Activated T-helper 2 cell treated with anti-CD3 and anti-CD28 coated beads, Interferon-gamma antibody, Interleukin-2, Interleukin-4, amounts not matched to agents 10 μg/mL and 5 μg/mL and 100 μg/mL, durations not matched to agents 14 hours and 24 hours and 36 hours (primary cell): ENCODE measurements at regions not wholly inside any gene's neighbourhood (a gene's known extent, or its start where the extent isn't known, plus 50 kb on each side); places are given as distances from the start of the nearest gene placed in this dataset.
"Not testable (repeated sequence)": the region's sequence is repeated elsewhere in the genome, so short reads cannot be mapped to it uniquely, and the experiment has no call there.

ENCODE experiments used
- DNase-seq: peaks from one replicate; pipeline ENCODE4 v3.0.0; 2021; ENCODE audit warnings: low spot score
- H3K27ac Mint-ChIP-seq: one replicate; pipeline ENCODE4 v1.8.0; 2021; ENCODE audit warnings: mixed read lengths
- H3K27me3 Mint-ChIP-seq: one replicate; pipeline ENCODE4 v1.8.0; 2021; ENCODE audit warnings: low read depth, mixed read lengths
- H3K36me3 Mint-ChIP-seq: one replicate; pipeline ENCODE4 v1.8.0; 2021; ENCODE audit warnings: low read depth, mixed read lengths
- H3K4me1 Mint-ChIP-seq: one replicate; pipeline ENCODE4 v1.8.0; 2021; ENCODE audit warnings: low read depth, mixed read lengths
- H3K4me3 Mint-ChIP-seq: one replicate; pipeline ENCODE4 v1.8.0; 2021; ENCODE audit warnings: low read depth, mild to moderate bottlenecking, moderate library complexity, mixed read lengths
- H3K9me3 Mint-ChIP-seq: one replicate; pipeline ENCODE4 v1.8.0; 2021; ENCODE audit warnings: mixed read lengths
- intact Hi-C: fragments of 100-400 bp; cut with micrococcal nuclease; formaldehyde crosslinking; loops from one replicate; pipeline ENCODE4 v1.15.1; 2023

DNA sequence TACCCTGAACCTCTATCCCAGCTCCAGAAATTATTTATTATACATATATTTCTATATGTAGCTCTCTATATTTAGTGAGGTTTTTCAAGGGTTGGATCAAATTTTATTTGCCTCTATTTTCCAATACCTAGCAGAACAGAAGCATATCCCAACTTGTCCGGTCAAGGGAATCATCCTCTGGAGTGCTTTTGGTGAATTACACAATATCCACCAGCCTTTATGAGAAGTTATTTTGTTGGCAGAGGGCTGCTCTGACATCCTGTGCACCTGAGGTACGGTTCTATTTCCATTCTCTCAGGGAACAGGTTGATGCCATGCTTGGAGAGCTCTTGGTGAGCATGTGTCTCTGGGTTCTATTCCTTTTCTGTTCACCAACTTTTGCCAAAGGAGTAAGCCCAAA lies 1056.4 kb downstream of the GALC start:
- peaks cover 14% of the 10 kb centered on the region for H3K9me3 Mint-ChIP-seq
- no peak overlapping the region for H3K27ac Mint-ChIP-seq
- H3K4me1 Mint-ChIP-seq = no peaks in the 10 kb centered on the region
- H3K36me3 Mint-ChIP-seq = no peaks in the 10 kb centered on the region
- intact Hi-C loops = no loop called here
- no peaks in the 10 kb centered on the region for H3K27me3 Mint-ChIP-seq
- no peak for DNase-seq
- no peak overlapping the region for H3K4me3 Mint-ChIP-seq

DNA sequence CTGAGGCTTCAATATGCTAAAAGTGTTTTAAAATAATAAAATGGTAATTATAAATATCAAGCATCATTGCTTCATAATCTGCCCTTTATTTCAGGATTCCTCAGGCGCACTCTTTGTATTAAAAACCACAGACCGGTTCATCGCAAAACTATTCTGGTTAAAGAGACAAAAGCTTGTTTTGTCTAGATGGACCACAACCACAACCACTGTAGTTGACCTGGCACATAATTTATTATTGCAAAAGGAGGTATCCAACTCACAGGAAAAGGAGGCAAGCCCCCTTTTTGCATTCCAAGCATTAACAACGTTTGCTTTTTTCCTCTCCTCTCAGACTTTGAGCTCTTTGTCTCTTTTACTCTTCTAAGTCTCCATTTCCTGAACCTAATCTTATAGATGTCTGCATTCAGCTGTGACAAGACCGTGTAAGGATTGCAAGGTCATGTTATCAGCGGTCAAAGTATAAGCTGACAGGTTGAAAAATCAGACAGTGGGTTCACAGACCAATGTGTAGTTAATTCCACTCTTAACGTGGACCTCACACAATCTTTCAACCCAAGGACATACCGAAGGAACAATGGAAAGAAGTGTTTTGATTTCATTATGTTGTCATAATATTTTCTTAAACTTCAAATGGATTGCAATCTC lies 1057.6 kb downstream of the GALC start:
- H3K27ac Mint-ChIP-seq = no peak overlapping the region
- H3K36me3 Mint-ChIP-seq = no peaks in the 10 kb centered on the region
- H3K27me3 Mint-ChIP-seq = no peaks in the 10 kb centered on the region
- H3K9me3 Mint-ChIP-seq = peaks cover 14% of the 10 kb centered on the region
- DNase-seq = no peak
- H3K4me1 Mint-ChIP-seq = no peaks in the 10 kb centered on the region
- no peak overlapping the region for H3K4me3 Mint-ChIP-seq
- intact Hi-C loops = no loop called here

DNA sequence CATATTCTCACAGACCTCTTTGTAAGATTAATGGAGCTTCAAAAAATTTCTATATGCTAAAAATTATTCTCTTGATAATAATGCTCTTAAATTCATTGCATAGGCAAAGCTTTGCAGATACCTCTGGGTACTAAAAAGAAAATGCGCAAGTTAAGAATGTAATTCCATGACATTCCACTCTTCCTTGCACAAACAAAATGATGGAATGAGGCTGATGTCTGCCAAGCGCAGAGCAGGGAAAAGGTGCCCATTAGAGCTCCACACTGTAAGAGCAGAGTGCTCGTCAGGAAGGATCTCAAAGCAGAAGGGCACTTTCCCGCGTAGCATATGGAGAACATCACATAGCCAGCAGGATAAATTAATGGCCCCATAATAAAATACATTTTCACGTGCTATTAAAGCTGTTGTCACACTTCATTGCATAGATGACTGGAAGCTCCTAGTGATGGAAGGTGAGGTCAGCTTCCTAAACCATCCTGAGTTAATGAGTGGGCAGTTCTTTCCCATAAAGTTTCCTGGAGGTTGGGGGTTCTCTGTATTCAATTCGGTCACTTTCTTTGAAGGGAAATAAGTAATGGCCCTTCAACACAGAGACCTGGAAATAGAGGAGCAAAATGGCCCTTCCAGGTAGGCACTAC lies 1058.9 kb downstream of the GALC start:
- Mint-ChIP-seq H3K36me3 (no peaks in the 10 kb centered on the region), H3K27me3 (no peaks in the 10 kb centered on the region), H3K4me3 (no peak overlapping the region), H3K9me3 (peaks cover 13% of the 10 kb centered on the region), H3K4me1 (no peaks in the 10 kb centered on the region), H3K27ac (no peak overlapping the region)
- intact Hi-C loops = no loop called here
- DNase-seq = no peak

DNA sequence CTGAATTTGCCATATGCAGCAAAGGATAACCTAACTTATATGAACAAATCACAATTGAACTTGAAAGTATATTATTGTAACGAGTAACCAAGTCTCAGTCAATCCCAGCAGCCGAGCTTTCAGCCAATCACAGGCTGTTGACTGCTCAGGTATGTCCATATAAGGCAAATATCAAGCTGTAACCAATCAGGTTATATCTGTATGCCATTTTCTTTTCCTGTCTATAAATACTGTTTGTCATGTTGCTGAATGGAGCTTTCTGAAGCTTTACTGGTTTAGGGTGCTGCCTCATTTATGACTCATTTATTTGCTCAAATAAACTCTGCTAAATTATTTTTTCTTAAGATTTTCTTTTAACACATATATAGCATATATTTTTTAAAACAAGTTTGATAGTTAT lies 1059.5 kb downstream of the GALC start:
- intact Hi-C loops = no loop called here
- Mint-ChIP-seq H3K9me3 (peaks cover 12% of the 10 kb centered on the region), H3K36me3 (no peaks in the 10 kb centered on the region), H3K4me1 (no peaks in the 10 kb centered on the region), H3K27me3 (no peaks in the 10 kb centered on the region), H3K27ac (no peak overlapping the region), H3K4me3 (no peak overlapping the region)
- no peak for DNase-seq

DNA sequence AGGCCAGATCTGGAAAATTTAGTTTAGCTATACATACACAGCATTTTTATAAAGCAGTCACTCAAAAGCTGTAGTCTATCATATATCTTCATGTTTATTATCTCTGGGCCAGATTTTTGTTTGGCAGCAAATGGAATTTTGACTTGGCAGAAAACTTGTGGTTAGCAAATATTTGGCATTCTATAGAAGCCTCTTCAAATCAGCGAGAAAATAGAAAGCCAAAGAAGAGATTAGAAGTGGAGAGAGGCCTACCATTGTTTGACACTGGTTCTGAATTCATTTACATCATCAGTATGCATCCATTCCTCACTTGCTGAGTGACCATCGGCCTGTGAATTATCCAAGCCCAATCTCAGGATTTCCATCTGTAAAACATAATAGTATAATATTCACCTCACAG lies 1077.6 kb downstream of the GALC start:
- H3K36me3 Mint-ChIP-seq = no peaks in the 10 kb centered on the region
- H3K4me1 Mint-ChIP-seq = no peaks in the 10 kb centered on the region
- H3K27ac Mint-ChIP-seq = no peak overlapping the region
- no peak overlapping the region for H3K4me3 Mint-ChIP-seq
- intact Hi-C loops = no loop called here
- no peak for DNase-seq
- H3K9me3 Mint-ChIP-seq = no peaks in the 10 kb centered on the region
- H3K27me3 Mint-ChIP-seq = no peaks in the 10 kb centered on the region

DNA sequence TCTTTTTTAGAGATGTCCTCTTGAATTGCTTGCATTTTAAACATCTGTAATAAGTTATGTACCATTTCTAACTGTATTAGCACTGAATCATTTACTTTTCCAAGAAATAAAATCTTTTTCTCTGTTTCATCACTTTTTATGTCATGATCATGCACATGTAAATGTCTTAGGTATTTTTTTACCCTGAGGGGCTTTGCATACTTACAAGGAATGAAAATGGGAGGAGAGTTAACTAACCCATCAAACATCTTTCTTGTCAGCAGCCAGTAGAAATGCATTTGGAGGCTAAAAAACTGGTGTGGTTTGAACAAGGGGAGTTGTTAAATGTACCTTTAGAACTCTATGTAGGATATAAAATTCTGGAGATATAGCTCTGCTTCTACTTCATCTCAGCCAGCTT lies 1080.3 kb downstream of the GALC start:
- no peaks in the 10 kb centered on the region for H3K9me3 Mint-ChIP-seq
- H3K4me1 Mint-ChIP-seq = no peaks in the 10 kb centered on the region
- H3K36me3 Mint-ChIP-seq = no peaks in the 10 kb centered on the region
- H3K27me3 Mint-ChIP-seq = no peaks in the 10 kb centered on the region
- H3K27ac Mint-ChIP-seq = no peak overlapping the region
- intact Hi-C loops = no loop called here
- no peak overlapping the region for H3K4me3 Mint-ChIP-seq
- DNase-seq = no peak

DNA sequence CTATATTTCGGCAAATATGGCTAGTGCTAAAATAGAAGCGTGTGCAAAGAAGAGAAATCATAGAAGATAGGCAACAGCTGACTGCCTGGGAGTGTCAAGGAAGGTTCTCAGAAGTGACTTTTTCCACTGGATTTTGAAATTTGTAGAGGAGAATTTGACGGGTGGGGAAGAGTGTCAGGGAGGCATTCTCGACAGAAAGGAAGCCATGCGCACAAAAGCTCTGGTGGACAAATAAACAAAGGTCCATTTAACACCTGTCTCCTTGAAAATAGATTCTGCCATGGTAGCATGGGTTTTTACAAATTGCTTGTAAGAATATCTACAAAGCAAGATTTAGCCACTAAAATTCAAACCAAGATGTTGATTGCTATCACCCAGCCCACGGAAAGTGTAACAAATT lies 1081.5 kb downstream of the GALC start:
- DNase-seq = no peak
- H3K36me3 Mint-ChIP-seq = no peaks in the 10 kb centered on the region
- intact Hi-C loops = no loop called here
- H3K4me3 Mint-ChIP-seq = no peak overlapping the region
- H3K27me3 Mint-ChIP-seq = no peaks in the 10 kb centered on the region
- no peak overlapping the region for H3K27ac Mint-ChIP-seq
- H3K9me3 Mint-ChIP-seq = no peaks in the 10 kb centered on the region
- H3K4me1 Mint-ChIP-seq = no peaks in the 10 kb centered on the region

DNA sequence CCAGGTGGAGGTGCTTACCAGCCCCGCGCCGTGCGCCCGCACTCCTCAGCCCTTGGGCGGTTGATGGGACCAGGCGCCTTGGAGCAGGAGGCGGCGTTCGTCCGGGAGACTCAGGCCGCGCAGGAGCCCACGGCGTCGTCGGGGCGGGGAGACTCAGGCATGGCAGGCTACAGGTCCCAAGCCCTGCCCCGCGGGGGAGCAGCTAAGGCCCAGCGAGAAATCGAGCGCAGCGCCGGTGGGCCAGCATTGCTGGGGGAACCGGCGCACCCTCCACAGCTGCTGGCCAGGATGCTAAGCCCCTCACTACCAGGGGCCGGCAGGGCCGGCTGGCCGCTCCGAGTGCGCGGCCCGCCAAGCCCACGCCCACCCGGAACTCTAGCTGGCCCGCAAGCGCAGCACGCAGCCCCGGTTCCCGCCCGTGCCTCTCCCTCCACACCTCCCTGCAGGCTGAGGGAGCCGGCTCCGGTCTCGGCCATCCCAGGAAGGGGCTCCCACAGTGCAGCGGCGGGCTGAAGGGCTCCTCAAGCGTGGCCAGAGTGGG lies 1087.5 kb downstream of the GALC start:
- H3K36me3 Mint-ChIP-seq, H3K4me3 Mint-ChIP-seq, H3K9me3 Mint-ChIP-seq, H3K4me1 Mint-ChIP-seq, DNase-seq, intact Hi-C loops, H3K27me3 Mint-ChIP-seq, H3K27ac Mint-ChIP-seq: not testable (repeated sequence)

DNA sequence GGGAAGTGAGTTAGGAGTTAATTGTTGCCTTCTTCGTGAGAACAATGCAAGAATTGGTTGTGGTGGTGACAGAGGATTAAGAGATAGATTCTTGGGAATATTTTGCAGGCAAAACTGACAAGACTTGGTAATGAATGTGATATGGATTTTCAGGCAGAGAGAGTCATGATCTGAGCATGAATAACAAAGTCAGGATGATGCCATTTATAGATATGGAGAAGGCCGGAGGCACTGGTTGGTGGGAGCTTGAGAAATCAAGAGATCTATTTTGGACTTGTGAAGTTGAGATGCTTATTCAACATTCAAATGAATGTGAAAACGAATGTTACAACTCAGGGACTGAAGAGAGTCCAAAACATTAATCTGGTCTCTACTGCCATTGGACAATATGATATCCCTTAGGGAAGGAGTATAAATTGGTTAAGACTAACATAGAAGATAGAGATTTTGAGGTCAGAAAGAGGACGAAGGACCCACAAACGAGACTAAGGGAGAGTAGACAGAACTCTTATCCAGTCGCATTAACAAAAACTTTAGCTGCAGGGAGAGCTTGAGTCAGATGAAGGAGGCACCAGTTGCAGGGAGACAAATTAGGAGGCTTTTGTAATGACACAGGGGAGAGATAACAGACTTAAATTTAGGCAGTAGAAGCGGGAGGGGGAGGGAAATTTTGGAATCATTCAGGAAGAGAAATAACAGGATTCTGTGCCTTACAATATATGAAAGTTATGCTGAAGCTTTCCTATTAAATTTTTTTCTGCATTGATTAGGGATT lies 1090.6 kb downstream of the GALC start:
- Mint-ChIP-seq H3K9me3 (no peaks in the 10 kb centered on the region), H3K36me3 (no peaks in the 10 kb centered on the region), H3K27ac (no peak overlapping the region), H3K4me1 (no peaks in the 10 kb centered on the region), H3K4me3 (no peak overlapping the region), H3K27me3 (no peaks in the 10 kb centered on the region)
- intact Hi-C loops = no loop called here
- no peak for DNase-seq

DNA sequence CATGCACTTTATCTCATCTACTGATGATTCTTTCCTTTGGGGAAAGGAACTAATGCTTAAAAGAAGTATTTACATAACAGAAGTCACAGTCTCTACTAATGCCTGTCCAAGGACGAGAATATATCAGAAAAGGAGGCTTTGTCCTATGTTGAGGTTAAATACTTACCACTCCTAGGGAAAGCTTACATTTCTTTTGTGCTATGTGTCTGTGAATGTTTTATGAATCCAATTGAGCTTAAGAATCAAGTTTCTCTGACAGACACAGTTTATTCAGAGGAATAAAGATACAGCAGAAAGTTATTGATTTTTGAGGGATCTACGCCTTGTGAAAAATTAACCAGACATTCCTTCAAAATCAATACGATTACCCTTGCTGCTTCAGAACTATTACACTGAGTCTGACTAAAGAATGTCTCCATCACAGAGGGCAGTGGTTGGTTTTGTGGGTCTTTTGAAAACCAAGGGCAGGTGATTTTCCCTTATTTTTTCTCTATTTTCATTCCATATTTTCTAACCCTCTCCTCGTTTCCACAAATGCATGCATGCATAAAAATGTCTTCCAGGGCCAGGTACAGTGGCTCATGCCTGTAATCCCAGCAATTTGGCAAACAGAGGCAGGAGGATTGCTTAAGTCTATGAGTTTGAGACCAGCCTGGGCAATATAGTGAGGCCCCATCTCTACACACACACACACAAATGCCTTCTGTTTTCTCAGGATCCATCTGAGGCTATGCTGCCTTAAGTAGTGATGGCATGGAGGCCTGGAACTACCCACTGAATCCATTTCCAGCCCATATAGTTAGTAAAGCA lies 1095.1 kb downstream of the GALC start:
- DNase-seq = no peak
- H3K27me3 Mint-ChIP-seq = no peaks in the 10 kb centered on the region

DNA sequence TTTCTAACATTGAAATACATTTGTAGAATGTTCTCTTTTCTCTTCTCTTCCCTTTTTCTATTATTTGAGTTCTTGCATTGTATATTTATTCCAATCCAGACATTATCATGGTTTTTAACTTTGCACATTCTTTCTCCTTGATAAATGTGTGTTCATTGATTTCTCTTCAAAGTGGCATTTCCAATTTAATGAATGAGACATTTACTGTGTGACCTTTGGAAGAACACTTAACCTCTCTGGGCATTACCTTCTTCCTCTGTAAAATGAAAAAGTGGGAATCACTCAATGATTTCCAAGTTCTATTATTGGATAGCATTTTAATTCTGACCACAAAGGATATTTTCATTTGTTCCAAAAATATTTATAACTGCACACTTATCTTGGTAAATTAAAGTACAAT lies 1095.8 kb downstream of the GALC start:
- H3K27me3 Mint-ChIP-seq = no peaks in the 10 kb centered on the region
- H3K4me1 Mint-ChIP-seq = no peaks in the 10 kb centered on the region
- H3K4me3 Mint-ChIP-seq = no peak overlapping the region
- H3K27ac Mint-ChIP-seq = no peak overlapping the region
- intact Hi-C loops = no loop called here
- no peaks in the 10 kb centered on the region for H3K36me3 Mint-ChIP-seq
- no peaks in the 10 kb centered on the region for H3K9me3 Mint-ChIP-seq
- no peak for DNase-seq

More for the DNA sequence above, 1095.1 kb downstream of the GALC start:
- Mint-ChIP-seq H3K27ac (no peak overlapping the region), H3K4me1 (no peaks in the 10 kb centered on the region), H3K36me3 (no peaks in the 10 kb centered on the region), H3K4me3 (no peak overlapping the region), H3K9me3 (no peaks in the 10 kb centered on the region)
- intact Hi-C loops = no loop called here

DNA sequence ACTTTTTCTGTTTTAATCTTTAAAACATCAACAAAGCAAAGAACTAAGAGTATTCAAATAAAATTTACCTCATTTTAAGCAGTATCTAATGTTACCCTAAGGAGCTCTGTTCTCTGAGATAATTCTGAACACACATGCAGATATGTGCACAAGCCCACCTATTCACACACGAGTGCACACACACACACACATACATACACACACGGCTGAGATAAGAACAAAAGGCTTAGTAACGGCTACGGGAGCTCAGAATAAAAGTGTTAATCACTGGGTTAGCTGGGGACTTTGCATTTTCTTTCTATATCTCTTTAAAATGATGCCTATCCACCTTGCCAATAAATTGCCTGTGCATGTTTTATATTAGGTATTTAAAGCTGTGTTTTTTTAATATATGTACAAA lies 1096.3 kb downstream of the GALC start:
- Mint-ChIP-seq H3K9me3 (no peaks in the 10 kb centered on the region), H3K4me1 (no peaks in the 10 kb centered on the region), H3K27ac (no peak overlapping the region), H3K36me3 (no peaks in the 10 kb centered on the region), H3K4me3 (no peak overlapping the region), H3K27me3 (no peaks in the 10 kb centered on the region)
- intact Hi-C loops = no loop called here
- no peak for DNase-seq
